HG03139 (cell line): ENCODE measurements at regions not wholly inside any gene's neighbourhood (a gene's known extent, or its start where the extent isn't known, plus 50 kb on each side); places are given as distances from the start of the nearest gene placed in this dataset.
"Not testable (repeated sequence)": the region's sequence is repeated elsewhere in the genome, so short reads cannot be mapped to it uniquely, and the experiment has no call there.

Experiments used
- ATAC-seq: cut with Tn5 transposase; IDR thresholded peaks from one replicate; pipeline ENCODE4 v1.9.1; 2021; ENCODE audit not compliant: unreplicated experiment

DNA sequence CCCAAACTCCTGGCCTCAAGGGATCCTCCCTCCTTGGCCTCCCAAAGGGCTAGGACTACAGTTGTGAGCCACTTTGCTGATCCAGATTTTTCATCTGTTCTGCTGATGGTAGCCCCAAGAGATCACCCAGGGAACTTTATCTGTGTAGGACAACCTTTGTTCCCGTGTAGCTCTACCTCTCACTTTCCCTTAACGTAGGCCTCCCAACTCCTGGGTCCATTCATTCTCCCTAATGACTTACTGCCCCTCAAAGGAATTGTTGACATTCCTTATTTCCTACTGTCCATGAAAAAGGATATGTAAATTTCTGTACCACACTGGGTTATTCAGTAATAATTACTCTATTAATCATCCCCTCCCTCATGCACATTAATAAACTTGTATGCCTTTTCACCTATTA lies 51.0 kb upstream of the PHF24 start:
- no peak for ATAC-seq

DNA sequence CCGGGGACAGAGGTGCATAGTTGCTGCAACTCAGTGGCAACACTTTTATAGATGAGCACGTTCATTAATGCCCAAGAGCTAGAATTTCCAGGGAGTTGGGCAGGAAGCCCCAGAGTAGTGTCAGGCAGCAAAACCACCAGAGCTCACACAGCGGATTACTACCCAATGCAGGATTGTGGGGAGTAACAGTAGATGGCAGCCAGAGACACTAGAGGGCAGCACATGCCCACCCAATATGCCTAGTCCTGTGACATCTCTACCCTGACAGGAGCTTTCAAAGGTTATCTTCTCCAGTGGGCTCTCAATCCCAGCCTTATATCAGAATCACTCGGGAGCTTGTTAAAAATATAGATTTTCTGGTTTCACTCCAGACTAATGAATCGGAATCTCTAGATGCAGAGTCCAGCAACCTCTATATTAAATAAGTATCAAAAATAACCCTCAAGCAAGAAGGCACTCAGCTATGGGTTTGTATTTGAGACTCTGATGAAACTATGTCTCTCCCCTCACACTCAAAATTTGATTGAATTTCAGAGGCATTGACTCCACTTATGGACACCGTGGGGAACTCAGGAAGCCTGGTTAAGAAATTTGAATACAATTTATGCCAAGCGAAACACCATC lies 58.4 kb upstream of the PHF24 start:
- ATAC-seq, result peak; percentile 70

DNA sequence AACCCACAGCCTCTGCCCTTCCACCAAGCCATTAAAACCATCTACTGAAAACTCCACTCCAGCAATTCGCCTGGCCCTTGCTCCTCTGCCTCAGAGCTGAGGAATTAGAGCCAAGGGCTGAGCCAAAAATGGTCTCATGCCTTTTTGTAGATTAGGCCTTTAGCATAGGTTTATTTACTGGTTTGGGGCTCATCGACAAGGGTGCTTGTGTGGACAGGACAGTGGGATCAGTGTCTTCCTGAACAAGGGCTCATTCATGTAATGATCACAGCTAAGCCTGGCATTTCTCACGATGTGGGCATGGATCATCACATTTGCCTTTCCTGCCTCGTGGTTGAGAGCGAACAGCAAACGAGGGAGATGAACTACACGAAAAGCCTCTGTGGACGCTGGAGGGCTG lies 59.2 kb upstream of the PHF24 start:
- no peak for ATAC-seq

DNA sequence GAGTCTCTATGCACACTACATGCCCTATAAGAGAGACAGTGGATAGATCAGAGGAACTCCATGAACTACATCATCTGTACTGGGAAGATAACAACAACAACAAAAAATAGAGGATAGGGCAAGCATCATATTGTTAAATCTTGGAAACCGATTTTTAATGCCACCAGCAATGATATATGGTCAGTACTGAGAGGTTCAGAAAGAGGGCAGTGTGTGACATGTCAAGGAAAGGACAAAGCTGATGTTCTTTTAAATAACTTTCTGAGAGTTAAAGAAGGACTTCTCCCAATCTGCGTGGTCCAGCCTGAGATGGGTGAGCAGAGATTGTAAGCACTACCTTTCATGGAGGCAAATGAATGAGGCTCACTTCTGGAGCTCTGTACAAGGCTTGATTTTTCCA lies 62.0 kb upstream of the PHF24 start:
- no peak for ATAC-seq

DNA sequence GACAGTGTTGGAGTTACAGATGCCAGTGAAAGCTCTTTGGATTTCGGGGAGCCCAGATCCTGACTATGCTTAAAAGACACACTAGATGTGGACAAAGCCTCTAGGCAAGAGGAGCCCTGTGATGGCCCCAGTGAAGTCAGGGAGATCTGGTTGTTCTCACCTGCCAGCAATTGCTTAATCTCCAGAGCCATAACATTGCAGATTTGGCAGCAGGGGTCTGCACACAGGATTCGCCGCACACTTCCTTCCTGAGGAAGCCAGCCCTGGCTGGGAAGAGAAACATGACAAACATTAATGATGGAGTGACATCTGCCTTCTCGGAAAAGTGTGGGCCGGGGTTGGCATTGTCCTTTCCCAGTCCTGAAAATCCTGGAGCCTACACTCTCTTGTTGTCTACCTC lies 65.2 kb upstream of the PHF24 start:
- no peak for ATAC-seq

DNA sequence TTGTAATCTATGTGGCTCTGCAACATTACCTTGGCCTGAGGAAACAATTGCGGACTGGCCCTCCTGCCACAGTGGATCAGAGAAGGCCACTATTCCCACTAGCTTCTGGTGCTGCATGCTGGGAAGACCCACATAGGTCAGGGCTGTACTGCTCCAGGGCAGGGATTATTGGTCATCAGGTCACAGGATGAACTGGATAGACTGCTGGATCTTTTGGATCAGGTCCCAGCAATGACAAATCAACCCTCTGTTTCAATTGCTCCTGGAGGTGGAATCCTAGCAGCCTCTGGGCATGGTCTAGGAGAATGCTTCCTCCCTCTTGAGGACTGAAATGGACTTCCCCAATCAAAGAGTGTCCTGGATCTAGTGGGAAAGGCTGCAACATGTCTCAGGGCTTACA lies 66.7 kb upstream of the PHF24 start:
- ATAC-seq, result no peak

DNA sequence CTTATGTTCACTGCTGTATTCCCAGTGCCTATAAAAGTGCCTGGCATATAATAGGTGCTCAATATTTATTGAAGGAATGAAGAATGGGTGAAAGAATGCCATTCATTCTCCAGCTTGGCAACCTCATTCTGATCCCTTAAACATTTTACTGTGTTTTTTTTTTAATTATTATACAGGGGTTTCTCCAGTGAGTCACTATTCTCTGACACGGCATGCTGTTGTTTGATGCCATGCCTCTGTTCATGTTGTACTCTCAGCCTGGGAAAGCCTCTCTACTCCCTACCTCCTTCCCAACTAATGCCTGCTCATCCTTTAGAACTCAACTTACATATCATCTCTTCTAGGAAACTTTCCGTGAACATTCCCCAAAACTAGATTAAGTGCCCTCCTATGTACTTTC lies 70.2 kb upstream of the PHF24 start:
- ATAC-seq, result no peak

DNA sequence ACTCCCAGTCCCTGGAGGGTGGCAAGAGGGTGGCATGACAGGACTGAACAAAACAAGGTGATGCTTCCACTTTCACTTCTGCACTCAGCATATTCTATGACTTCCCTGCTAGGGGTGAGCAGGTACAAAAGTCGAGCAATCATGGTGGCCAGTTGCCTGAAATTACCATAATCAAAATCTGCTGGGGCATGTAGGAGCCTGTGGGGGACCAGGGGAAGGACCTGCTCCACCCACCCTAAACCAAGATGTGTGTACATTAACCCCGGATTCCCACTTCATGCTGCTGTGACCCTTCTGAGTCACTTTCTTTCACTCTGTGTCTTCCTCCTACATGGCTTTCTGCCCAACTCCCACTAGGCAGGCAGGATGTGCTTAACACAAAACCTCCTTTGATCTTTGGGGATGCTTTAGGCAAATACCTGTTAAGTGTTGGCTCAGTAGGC lies 73.3 kb upstream of the PHF24 start:
- peak; percentile 70 for ATAC-seq

DNA sequence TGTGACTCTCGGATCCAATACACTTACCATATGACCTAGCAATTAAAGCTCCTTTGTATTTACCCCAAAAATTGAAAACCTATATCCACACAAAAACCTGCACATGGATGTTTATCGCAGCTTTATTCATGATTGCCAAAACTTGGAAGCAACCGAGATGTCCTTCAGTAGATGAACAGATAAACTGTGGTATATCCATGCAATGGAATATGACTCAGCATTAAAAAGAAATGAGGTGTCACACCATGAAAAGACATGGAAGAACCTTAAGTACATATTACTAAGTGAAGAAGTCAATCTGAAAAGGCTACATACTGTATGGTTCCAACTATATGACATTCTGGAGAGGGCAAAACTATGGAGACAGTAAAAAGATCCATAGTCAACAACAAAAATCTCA lies 82.0 kb upstream of the PHF24 start:
- ATAC-seq, result no peak

DNA sequence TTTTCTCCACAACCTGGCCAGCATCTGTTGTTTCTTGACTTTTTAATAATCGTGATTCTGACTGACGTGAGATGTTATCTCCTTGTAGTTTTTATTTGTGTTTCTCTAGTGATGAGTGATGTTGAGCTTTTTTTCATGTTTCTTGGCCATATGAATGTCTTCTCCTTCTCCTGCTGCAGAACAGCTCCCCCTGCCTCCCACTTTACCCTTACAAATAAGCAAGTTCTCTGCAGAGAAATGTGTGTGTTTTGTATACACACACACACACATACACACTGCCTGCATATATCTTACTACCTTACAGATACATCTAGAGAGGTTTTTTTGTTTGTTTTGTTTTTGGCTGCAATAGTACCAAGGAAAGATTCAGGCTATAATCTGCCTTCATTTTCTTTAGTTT lies 88.7 kb upstream of the PHF24 start:
- no peak for ATAC-seq

DNA sequence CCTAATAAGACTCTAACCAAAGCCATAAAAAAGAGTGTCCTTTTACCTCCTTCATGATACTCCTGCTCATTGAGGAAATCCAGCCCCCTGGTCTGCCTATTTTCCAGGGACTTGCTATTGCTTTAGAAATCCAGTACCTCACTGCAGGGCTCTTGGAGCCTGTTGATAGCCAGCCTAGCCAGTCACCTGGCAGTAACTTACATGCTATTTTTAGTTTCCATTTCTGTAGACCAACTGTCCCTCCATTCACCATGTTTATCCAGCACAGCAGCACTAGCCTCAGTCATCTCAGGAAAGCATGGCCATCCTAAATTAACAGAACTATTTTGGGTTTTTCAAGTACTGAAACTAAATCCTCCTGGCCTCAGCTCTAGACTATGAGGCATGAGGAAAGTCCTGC lies 91.5 kb upstream of the PHF24 start:
- no peak for ATAC-seq

DNA sequence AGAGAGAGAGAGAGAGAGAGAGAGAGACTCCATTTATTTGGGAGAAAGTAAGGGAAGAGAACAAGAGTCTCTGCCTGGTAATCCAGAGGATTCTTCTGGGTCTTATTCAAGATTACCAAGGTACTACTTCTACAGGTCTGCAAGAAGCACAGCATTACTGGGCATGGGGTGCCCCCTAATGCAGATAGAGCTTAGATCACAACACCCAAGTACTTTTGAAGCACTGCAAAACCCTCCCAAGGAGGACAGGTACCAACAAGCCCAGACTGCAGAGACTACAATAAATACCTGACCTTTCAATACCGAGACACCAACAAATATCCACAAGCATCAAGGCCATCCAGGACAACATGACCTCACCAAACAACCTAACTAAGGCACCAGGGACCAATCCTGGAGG lies 94.7 kb upstream of the PHF24 start:
- ATAC-seq, result no peak

DNA sequence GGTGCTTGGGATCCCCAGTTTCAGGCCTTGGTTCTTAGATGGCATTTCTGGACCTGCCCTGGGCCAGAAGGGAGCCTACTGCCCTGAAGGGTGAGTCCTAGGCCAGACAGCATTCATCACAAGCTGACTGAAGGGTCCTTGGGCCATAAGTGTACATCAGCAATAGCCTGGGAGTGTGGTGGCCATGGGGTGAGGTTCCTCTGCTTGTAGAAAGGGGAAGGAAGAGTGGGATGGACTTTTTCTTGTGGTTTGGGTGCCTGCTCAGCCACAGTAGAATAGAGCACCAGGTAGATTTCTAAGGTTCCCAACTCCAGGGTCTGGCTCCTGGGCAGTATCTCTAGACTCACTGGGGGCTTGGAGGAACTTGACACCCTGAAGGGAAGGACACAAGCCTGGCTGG lies 95.2 kb upstream of the PHF24 start:
- ATAC-seq, result no peak

DNA sequence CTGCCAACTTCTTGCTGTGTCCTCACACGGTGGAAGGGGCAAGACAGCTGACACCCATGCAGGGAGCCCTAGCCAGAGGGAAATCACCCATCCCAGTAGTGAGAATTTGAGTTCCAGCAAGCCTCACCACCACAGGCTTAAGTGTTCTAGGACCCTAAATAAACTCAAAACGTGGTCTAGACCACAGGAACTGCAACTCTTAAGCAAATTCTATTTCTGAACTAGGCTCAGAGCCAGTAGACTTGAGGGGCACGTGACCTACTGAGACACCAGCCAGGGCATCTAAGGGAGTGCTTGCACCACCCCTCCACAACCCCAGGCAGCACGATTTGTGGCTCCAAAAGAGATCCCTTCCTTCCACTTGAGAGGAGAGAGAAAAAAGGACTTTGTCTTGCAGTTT lies 96.0 kb upstream of the PHF24 start:
- ATAC-seq, result no peak

DNA sequence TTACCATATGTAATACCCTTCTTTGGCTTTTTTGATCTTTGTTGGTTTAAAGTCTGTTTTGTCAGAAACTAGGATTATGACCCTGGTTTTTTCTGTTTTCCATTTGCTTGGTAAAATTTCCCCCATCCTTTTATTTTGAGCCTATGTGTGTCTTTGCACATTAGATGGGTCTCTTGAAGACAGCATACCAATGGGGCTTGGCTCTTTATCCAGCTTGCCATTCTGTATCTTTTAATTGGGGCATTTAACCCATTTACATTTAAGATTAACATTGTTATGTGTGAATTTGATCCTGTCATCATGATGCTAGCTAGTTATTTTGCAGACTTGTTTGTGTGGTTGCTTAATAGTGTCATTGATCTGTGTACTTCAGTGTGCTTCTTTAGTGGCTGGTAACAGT lies 103.1 kb upstream of the PHF24 start:
- ATAC-seq, result not testable (repeated sequence)

DNA sequence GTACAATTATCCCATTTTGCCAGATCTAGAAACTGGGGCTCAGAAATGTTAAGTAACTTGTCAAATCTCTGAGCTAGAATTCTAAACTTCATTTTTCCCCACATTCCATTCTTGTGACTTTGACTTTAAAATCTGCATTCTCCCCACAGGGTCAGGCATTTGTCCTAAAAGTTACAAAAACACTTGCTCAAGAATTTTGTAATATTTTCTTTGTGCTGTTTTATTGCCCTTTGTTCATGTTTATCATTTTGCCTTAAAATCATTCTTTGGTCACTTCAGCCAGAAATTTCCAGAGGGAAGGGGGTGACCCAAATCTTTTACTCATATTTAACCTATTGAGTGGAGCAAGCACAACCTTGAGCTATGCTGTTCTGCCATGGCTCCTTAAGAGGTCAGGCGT lies 120.1 kb upstream of the CCL21 start:
- ATAC-seq, result no peak

DNA sequence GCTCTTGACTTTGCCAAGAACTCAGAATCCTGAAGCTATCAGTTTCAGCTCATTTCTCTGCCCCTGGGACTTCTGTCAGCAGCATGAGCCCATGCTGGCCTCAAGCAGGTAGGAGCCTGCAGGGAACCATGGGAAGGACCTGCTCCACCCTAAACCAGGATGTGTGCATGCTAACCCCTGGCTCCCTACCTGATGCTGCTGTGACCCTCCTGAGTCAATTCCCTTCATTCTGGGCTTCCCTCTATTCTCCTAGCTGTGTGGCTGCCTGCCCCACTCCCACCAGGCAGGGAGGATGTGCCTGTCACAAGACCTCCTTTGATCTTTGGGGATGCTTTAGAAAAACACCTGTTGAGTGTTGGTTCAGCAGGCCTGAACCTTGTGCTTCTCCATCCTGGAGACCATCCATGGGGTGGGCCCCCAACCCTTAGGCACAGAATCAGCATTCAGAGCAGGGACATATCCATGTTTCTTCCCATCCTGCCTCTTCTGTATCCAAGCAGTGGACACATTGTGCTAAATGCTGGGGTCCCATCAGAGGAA lies 117.1 kb upstream of the CCL21 start:
- ATAC-seq, result no peak

DNA sequence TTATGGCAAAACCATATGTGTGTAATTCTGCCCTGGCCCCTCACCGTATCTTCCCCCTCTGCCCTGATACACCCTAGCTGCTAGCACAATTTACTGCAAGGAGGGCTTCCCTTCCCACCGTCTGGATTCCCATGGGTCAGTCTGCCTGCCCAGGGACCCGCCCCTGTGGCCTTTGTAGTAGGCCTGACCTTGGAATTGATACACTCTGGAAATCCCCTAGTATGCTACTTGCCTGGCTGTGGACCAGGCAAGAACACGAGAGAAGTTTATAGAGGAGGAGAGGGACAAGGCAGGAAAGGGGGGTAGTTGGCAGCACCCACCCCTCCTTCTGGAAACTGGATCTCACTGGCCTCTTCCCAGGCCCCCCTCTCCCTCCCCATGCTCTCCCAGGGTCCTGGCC lies 115.8 kb upstream of the CCL21 start:
- ATAC-seq, result no peak

DNA sequence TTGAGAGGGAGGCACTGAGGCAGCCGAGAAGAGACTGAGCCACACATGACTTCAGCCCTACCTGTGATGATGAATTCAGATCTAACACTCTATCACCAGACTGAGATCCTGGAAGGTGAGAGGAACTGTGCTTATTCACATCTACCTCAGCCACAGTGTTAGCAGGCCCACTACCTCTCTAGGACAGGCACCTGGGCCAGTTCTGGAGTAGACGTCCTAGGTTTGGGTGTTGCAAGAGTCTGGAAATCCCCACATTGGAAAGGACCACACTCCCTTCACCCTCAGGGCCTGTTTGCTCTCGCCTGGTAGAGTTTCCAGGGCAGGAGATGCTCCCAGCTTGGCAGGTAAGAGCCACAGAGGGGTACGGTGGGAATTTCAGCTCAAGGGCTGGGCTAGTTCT lies 113.8 kb upstream of the CCL21 start:
- no peak for ATAC-seq

DNA sequence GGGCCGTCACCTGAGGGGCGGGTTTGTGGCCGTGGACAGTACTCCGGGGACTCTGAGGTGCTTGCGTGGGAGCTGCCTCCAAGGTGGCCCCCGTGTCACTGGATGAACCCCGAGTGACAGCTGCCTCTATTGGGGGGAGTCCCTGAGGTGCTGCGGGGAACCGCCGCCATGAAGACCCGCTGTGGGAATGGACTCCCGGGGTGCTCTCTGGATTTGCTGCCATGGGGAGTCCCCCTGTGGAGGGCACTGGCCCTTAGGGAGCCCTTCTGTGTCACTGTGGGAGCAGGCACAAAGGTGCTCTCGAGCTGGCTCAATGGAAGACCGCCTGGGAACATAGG lies 100.2 kb upstream of the CCL21 start:
- no peak for ATAC-seq

DNA sequence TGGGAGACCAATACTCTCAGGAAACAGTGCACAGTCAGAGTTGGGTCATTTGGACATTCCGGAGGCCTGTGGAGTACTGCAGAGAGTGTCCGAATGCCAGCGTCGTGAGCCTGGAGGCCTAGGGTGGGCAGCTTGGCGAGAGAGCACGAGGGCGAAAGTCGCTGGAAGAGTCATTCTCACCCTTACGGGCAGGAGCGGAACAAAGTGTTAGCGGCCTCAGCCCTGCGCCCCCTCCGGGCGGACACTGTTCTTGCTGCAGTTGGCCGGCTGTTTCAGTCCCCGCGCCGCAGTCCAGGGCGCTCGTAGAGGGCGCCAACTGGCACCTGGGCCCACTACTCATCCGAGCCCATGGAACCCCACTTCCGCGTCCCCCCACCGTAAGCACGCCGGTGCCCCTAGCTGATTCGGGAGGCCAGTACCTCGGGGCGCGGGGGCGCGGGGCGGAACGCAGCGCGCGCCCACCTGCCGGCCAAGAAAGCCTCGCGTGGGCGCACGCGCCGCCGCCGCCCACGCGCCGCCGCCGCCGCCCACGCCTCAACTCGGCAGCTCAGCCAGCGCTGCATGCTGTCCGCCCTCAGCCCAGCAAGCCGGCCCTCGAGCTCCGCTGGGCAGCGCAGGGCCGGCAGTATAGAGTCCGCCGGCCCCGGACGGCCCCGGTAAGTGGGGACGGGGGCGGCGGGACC lies 99.7 kb upstream of the CCL21 start:
- ATAC-seq, result no peak

DNA sequence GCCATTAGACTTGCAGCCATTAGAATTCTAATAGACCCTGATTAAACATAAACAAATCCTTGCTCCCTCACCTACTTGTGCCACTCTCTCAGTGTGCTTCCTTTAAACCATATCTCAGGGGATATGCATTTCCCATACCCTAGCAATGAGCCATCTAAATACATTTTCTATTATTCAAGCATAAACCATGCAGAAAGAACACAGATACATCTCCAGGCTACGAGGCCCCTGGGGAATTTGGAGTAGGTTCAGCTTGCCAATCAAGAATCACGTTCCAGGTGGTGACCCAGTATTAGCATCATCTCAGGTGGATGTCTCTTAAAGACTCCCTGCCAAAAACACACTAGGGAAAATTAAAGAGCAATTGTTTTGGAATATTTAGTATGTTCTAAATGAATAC lies 93.0 kb upstream of the CCL21 start:
- ATAC-seq, result no peak

DNA sequence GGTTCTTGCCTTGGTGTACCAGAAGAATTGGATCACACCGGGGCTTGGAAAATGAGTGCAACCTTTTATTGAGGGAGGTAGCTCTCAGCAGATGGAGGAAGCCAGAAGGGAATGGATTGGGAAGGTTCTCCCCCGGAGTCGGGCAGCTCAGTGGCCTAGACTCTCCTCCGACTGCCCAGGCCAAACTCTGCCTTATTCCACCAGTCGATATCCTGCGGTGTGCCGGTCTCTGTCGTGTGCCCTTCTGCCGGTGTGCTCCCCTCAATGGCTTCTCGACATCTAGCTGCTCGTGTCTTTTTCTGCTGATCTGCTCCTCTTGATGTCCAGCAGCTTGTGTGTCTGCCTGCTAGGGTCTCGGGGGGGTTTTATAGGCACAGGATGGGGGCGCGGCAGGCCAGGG lies 87.4 kb upstream of the CCL21 start:
- ATAC-seq, result no peak
